ENCODE measurements at regions not wholly inside any gene's neighbourhood (a gene's known extent, or its start where the extent isn't known, plus 50 kb on each side); places are given as distances from the start of the nearest gene placed in this dataset.

GRCh38 chr18:30500240-30500945, 542.1 kb downstream of the DSC3 start:
- no peak for DNase-seq
- in situ Hi-C loops (cut with HindIII; ENCODE audit: low pct_ligation_motif_present, low pct_unique_long_range_greater_than_20kb, low sequenced_read_pairs), result no loop called here

GRCh38 chr18:30499721-30500120, 542.8 kb downstream of the DSC3 start:
- in situ Hi-C loops (cut with HindIII; ENCODE audit: low pct_ligation_motif_present, low pct_unique_long_range_greater_than_20kb, low sequenced_read_pairs), result no loop called here
- no peak for DNase-seq

- in situ Hi-C loops (cut with HindIII; ENCODE audit: low pct_ligation_motif_present, low pct_unique_long_range_greater_than_20kb, low sequenced_read_pairs), result no loop called here
Observed at GRCh38 chr18:30492552-30493129, 549.9 kb downstream of the DSC3 start.

GRCh38 chr18:30491815-30492551, 550.6 kb downstream of the DSC3 start:
- DNase-seq, result no peak
- in situ Hi-C loops (cut with HindIII; ENCODE audit: low pct_ligation_motif_present, low pct_unique_long_range_greater_than_20kb, low sequenced_read_pairs), result no loop called here

More at GRCh38 chr18:30492552-30493129, 549.9 kb downstream of the DSC3 start:
- no peak for DNase-seq

DNA sequence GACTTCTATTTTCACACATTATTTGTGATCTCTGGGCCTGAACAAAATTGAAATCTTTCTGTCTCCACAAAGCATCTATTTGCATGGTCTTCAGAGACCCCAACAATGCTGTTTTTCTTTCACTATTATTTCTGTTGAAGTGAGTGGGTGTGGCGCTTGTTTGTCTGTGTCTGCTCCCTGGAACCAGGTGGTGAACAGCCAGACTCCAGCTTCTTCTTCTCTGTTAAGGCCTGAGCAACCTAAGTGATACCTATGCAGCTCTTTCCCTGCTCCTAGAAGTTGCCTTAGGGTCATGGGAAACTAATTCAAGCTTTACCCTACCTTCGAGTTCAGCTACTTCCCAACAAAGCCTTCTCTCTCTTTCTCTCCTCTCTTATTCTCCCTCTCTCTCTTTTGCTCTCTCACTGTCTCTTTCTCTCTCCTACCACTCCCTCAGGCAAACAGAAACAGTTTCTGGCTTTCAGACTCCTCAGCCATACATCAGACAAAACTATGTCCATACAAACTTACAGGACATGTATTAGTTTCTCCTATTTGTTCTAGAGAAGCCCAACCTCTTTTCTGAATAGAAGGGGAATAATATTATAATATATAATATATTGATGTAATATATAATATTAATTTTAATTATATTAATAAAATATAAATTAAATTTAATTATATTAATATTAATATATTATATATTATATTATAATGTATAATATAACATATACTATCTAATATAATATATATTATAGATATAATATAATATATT, 552.5 kb downstream of the DSC3 start:
- in situ Hi-C loops (cut with HindIII; ENCODE audit: low pct_ligation_motif_present, low pct_unique_long_range_greater_than_20kb, low sequenced_read_pairs), result no loop called here

DNA sequence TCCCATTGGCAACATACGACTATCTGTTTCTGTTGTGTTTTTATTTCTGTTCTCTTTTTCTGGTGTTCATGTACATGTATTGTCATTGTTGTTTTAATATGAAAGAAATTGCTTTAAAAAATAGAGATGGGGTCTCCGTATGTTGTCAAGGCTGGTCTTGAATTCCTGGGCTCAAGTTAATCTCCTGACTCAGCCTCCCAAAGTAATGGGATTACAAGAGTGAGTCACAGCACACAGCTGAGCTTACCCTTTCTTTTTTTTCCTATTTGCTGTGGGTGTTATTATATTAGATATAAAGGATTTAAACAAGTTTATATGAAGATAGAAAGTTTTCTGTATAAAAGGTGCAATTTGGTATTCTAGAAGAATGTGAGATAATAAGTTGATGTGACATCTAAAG, 554.6 kb downstream of the DSC3 start:
- in situ Hi-C loops (cut with HindIII; ENCODE audit: low pct_ligation_motif_present, low pct_unique_long_range_greater_than_20kb, low sequenced_read_pairs), result no loop called here
- peak; percentile 8 for DNase-seq

More for the DNA sequence above, 552.5 kb downstream of the DSC3 start:
- no peak for DNase-seq

DNA sequence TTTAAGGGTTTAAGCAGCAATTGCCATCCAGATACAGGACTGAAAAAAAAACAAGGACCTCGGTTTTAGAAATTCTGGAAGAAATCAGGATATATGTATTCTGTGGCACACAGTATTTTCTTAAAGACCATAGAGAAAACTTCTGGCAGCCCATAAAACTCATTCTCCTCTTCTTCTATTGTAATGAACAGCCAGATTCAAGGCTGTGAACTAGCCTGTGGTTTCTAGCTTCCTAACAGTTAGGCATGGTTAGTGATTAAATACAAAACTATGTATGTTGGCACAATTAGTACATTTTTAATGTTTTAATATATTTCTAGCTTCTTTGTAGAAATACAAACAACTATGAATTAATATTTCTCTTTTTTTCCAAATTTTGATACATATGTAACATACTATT, 555.7 kb downstream of the DSC3 start:
- in situ Hi-C loops (cut with HindIII; ENCODE audit: low pct_ligation_motif_present, low pct_unique_long_range_greater_than_20kb, low sequenced_read_pairs), result no loop called here
- peak; percentile 10 for DNase-seq

GRCh38 chr18:30485078-30485477, 557.5 kb downstream of the DSC3 start:
- no peak for DNase-seq
- in situ Hi-C loops (cut with HindIII; ENCODE audit: low pct_ligation_motif_present, low pct_unique_long_range_greater_than_20kb, low sequenced_read_pairs), result no loop called here

GRCh38 chr18:30481871-30482270, 560.7 kb downstream of the DSC3 start:
- DNase-seq, result no peak
- in situ Hi-C loops (cut with HindIII; ENCODE audit: low pct_ligation_motif_present, low pct_unique_long_range_greater_than_20kb, low sequenced_read_pairs), result no loop called here

- in situ Hi-C loops (cut with HindIII; ENCODE audit: low pct_ligation_motif_present, low pct_unique_long_range_greater_than_20kb, low sequenced_read_pairs), result no loop called here
- DNase-seq, result no peak
Observed at GRCh38 chr18:30469091-30469490, 573.5 kb downstream of the DSC3 start.

GRCh38 chr18:30465096-30465495, 577.4 kb downstream of the DSC3 start:
- no peak for DNase-seq
- in situ Hi-C loops (cut with HindIII; ENCODE audit: low pct_ligation_motif_present, low pct_unique_long_range_greater_than_20kb, low sequenced_read_pairs), result no loop called here

DNA sequence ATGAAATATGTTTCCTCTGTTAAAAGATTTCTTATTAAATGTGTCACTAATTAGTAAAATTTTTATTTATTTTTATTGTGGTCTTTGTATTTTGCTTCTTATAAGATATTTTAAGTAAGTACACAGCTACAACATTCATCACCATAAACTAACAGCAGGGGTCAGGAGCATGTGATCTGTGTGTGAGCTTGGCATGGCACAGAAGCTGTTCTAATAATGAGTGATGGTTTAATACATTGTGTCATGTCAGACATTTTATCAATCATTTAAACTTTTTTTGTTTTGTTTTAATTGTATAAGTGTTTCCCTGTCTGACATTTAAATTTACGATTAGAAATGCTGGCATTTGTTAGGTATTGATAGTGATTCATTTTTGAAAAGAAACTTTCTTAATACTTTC, 585.4 kb downstream of the DSC3 start:
- peak; percentile 2 for DNase-seq
- in situ Hi-C loops (cut with HindIII; ENCODE audit: low pct_ligation_motif_present, low pct_unique_long_range_greater_than_20kb, low sequenced_read_pairs), result no loop called here

- no peak for DNase-seq
- in situ Hi-C loops (cut with HindIII; ENCODE audit: low pct_ligation_motif_present, low pct_unique_long_range_greater_than_20kb, low sequenced_read_pairs), result no loop called here
Observed at GRCh38 chr18:30455741-30456140, 586.8 kb downstream of the DSC3 start.

- DNase-seq, result no peak
- in situ Hi-C loops (cut with HindIII; ENCODE audit: low pct_ligation_motif_present, low pct_unique_long_range_greater_than_20kb, low sequenced_read_pairs), result no loop called here
Observed at GRCh38 chr18:30454920-30455319, 587.6 kb downstream of the DSC3 start.

- DNase-seq, result no peak
- in situ Hi-C loops (cut with HindIII; ENCODE audit: low pct_ligation_motif_present, low pct_unique_long_range_greater_than_20kb, low sequenced_read_pairs), result no loop called here
Observed at GRCh38 chr18:30451981-30452380, 590.6 kb downstream of the DSC3 start.

DNA sequence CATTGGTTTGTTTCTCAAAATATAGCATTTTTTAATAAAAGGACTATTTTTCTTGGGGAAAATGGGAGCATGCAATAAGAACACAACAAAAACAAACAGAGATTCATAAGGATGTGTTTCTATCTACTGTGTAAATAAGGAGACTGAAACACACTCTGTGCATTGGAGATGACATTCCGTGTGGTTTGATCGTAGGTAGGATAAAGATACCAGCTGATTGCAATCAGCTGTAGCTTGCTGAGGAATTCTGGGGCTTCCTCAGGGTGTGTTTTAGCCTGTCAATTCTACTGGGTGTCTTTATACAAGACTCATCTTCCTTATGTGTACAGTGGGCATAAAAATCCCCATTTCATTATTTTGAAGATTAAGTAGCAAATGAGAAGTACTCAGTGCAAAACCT, 591.6 kb downstream of the DSC3 start:
- in situ Hi-C loops (cut with HindIII; ENCODE audit: low pct_ligation_motif_present, low pct_unique_long_range_greater_than_20kb, low sequenced_read_pairs), result no loop called here
- no peak for DNase-seq

DNA sequence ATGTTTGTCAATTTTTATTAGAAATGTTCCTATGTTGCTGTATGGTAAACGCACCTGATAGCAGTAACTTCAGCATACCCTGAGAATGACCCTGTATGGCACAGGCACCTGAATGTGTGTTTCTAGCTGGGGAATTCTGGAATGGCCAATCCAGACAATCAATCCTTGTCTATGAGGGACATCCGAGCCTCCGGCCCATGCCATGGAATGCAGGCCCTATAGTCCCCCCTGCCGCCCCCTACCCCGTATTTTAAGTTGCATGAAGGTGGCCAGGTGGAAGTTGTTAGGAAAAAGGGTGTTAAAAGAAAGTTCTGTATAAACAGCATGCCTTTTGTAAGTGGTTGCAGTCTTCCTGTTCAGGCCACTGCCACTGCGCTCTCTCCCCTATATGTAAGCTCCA, 595.9 kb downstream of the DSC3 start:
- no peak for DNase-seq

DNA sequence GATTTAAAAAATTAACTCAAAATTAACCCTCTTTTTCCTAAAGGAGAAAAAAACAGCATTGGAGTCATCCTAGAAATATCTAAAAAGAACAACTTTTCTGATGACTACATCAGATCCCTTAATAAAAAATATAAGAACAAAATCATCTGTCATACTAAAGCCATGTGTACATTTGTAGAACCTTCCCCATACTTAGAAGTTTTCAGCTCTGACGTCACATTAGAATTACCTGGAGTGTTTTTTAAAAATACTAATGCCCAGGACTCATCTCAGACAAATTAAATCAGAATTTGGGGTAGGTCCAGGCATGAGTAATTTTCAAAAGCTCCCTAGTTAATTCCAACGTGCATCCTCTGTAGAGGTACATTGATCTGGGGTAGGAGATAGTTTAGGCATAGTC, 598.0 kb downstream of the DSC3 start:
- in situ Hi-C loops (cut with HindIII; ENCODE audit: low pct_ligation_motif_present, low pct_unique_long_range_greater_than_20kb, low sequenced_read_pairs), result no loop called here
- no peak for DNase-seq

More for the DNA sequence above, 595.9 kb downstream of the DSC3 start:
- in situ Hi-C loops (cut with HindIII; ENCODE audit: low pct_ligation_motif_present, low pct_unique_long_range_greater_than_20kb, low sequenced_read_pairs), result no loop called here

- no peak for DNase-seq
- in situ Hi-C loops (cut with HindIII; ENCODE audit: low pct_ligation_motif_present, low pct_unique_long_range_greater_than_20kb, low sequenced_read_pairs), result no loop called here
Observed at GRCh38 chr18:30440351-30440750, 602.2 kb downstream of the DSC3 start.

Data from ACHN (cell line).